ENCODE measurements at regions not wholly inside any gene's neighbourhood (a gene's known extent, or its start where the extent isn't known, plus 50 kb on each side); places are given as distances from the start of the nearest gene placed in this dataset.
"Not testable (repeated sequence)": the region's sequence is repeated elsewhere in the genome, so short reads cannot be mapped to it uniquely, and the experiment has no call there.

DNA sequence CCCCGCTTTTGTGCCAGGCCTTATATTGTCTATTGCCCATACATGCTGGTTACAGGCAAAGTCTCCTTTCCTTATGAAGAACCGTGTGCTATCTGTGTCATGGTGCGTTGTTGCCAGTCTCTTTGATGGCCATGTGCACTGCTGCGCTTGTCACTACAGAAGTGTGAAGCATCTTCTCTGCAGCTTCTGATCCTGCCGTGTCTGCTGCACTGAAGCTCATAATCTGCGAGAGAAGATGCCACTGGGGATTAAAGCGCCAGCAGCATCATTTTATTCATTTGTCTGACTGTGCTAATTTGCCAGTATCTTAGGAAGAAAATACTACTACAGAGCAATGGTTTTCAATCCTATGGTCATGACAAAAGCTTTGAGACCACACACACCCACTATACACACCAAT is 330.1 kb downstream of the FAT3 start:
- intact Hi-C loops (cut with DNase I, micrococcal nuclease), result no loop called here
- DNase-seq, result no peak
- no peak for ATAC-seq

DNA sequence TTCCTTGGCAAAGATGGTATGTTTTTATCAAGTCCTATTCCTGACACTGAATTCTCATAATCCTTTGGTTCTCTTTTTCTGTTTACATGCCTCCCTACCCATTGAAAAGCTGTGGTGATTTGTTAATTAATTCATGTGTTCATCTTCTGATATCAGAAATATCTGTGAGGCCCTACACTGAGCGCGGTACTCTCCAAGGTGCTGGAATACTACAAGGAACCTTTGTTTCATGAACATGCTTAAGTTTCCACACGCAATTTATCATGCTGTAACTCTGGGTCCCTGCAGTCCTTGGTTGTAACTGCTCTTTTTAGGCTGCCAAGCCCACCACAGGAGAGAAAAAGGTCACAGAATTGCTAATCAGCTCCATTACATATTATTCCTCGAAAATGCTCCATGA is 331.8 kb downstream of the FAT3 start:
- intact Hi-C loops (cut with DNase I, micrococcal nuclease), result no loop called here
- ATAC-seq, result no peak
- DNase-seq, result no peak

DNA sequence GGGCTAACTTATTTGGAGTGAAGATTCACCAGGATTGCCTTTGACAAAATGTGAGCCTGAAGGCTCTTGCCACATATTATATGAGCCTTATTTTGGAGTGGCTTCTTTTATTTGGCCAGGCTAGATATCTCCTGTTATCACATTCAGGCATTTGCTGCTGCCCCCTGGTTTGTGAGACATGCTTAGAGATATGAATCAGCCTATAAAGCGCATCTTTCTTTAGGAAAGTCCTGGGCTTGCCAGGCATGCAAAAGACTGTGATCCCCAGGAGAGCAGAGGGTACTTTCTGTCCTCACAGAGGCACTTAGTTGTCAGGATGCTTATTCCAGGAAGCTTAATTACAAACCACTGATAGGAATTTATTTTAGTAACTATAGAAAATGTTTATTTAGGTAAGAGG is 333.3 kb downstream of the FAT3 start:
- ATAC-seq (no peak), DNase-seq (no peak)
- intact Hi-C loops (cut with DNase I, micrococcal nuclease), result no loop called here

DNA sequence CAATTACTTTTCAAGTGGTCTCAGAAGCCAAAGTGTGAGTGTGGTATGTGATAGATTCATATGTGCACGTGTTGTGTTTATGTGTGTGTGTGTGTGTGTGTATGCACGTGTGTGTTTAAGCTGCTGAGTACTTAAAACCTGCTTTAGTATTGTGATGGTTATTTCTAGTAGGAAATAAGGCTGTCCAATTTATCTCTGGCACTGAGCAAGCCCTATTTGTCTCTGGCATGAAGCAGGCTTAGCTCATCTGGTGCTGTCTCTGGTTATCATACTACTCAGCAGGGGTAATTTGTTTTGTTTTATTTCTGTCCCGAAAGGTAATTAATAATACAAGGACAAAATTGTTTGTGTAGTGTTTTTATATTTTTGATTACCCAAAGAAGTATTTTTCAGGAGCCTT is 333.7 kb downstream of the FAT3 start:
- DNase-seq (no peak), ATAC-seq (no peak)
- intact Hi-C loops (cut with DNase I, micrococcal nuclease), result no loop called here

DNA sequence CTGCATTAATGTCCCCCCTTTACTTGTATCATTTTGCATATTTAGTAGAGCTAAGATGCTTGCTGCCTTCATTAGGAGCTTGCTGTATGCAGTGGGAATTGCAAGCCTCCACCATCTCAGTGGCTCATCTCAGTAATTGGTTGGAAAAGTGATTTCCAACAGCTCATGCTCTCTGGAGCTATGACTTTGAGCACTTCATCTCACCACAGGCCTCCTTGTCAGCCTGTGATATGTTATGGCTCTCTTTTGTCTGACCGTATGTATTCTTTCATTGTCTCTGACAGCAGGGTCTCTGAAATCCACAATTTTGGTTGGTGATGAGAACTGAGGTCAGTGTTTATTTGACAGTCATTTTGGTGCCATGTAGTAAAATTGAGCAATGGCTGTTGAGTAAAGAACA is 345.1 kb downstream of the FAT3 start:
- intact Hi-C loops (cut with DNase I, micrococcal nuclease), result no loop called here
- DNase-seq (no peak), ATAC-seq (no peak)

DNA sequence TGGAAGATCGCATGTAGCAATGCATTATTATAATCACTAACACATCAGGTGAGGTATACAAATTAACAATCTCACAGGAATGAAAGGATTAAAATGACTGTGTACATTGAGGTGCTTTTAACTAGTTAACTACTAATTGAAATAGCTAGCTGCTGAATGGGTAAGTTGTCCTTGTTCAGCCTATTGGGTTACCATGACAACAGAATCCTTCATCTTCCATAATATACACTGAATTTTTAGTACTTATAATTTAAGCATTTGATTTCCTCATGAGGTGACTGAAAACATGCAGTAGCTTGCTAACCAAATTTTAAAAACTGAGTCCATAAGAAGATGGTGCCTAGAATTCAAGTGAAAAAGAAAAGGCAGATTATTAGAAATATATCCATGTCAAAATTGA is 347.9 kb downstream of the FAT3 start:
- no peak for ATAC-seq
- intact Hi-C loops (cut with DNase I, micrococcal nuclease), result no loop called here
- DNase-seq, result no peak

DNA sequence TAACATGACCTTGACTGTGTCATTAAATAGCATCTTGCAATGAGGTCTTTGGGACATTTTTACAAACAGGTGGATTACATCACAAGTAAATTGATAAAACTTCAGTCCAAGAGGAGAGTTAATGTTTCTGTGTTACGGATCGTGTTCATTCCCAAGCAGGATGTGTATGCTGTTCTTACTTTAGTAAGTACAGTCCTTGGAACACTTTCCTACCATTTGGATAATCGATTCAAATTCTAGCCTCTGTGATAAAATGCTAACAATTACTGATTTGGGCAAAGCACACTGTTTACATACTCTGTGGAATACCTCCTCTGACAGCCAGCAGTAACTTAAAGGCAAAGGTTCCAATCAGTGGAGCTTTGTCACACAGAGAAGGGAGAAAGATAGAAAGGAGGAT is 351.7 kb downstream of the FAT3 start:
- no peak for ATAC-seq
- DNase-seq, result no peak
- intact Hi-C loops (cut with DNase I, micrococcal nuclease), result no loop called here

DNA sequence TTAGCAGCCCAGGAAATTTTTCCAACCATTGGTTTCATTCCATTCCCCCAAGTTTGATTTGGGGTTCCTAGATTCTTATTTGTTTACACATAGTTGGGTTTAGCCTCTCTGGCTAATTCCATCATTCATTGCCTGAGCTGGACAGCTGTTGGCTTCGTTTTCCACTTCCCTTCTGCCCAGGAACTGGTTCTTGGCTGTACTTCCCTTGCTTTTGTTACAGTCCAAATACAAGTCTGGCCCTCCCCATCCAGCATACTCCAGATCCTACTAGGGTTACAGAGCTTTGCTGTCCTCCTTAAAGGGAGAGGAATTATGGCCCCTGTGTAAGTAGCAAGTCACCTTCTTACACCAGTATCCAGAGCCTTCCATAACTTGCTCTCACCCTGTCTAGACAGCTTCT is 356.3 kb downstream of the FAT3 start:
- intact Hi-C loops (cut with DNase I, micrococcal nuclease), result no loop called here
- ATAC-seq, result no peak
- no peak for DNase-seq

DNA sequence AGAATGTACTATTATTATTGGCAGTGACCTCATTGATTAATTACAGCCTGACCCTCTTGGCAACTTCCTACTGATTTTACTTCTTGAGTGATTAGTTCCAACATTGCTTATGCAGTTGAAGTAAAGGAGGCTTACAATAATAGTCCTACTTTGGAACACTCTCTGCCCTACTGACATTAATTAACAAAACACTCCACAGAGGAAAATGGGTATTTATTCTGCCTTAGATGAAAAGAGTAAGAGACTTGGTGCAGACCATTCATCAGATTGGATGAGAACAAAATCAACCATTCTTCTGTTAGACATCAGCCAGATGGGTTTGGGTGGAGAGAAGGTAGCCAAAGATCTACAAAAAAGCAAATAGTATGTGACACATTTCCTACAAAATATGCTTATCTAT is 363.8 kb downstream of the FAT3 start:
- ATAC-seq (no peak), DNase-seq (no peak)
- intact Hi-C loops (cut with DNase I, micrococcal nuclease), result no loop called here

DNA sequence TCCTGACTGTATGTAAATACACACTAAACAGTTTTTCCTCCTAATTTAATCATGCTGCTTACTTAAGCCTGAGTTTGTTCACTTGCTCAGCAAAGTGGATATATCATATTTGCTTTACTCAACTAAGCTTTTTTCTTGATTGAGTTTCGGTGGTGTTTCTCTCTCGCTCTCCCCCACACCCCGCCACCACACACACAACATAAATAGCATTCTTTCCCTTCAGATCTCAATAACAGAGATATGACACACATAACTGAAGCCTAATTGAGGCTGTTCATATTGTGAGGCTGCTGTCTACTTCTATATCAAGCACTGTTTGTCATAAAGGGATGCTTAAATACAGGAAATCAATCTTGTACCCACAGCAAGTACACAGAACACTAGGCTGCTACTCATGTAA is 364.9 kb downstream of the FAT3 start:
- no peak for DNase-seq
- intact Hi-C loops (cut with DNase I, micrococcal nuclease), result no loop called here
- no peak for ATAC-seq

DNA sequence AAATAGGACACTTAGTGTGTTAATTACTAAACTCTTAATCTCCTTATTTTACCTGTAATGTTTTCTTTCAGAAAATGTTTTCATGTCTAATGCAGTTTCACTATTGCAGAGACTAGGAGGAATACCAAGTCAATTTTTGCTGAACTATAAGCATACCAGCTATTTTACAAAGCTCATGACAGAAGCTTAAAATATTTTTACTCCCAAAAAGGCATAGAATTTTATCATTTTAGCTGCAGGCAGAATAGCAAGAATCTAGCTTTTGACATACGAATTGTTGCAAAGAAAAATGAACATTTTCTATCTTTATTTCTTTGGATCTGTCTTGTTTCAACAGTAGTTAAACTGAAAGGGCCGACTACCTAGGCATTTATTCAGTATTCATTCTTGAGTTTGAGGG is 366.9 kb downstream of the FAT3 start:
- intact Hi-C loops (cut with DNase I, micrococcal nuclease), result no loop called here
- DNase-seq (no peak), ATAC-seq (no peak)

DNA sequence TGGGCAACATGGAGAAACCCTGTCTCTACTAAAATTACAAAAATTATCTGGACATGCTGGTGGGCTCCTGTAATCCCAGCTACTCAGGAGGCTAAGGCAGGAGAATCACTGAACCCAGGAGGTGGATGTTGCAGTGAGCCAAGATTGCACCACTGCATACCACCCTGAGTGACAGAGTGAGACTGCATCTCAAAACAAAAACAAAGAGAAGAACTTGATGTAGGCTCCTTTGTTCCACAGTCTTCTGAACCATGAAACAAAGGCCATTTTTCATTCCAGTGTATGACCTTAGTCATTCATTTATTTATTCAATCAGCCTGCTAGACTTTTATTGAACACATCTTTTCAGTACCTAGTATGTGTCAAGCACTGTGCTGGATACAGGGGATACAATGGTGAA is 369.6 kb downstream of the FAT3 start:
- DNase-seq (no peak), ATAC-seq (no peak)
- intact Hi-C loops (cut with DNase I, micrococcal nuclease), result no loop called here

DNA sequence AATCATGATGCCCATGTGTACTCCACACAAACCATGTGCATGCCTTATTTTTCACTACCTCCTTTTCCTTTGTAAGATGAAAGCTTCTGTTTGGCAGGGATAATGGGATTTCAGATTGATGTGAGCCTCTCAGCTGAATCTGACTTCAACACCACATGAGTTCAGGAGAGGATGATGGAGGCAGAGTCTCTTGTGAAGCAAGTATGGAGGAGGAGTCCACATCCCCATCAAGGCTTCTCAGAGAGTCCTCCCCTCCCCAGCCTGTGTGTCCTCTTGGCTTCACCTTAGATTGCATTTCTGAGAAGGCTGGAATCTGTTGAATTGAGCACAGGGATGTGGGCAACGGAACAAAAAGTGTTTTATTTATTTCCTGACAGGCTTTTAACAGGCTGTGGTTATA is 370.4 kb downstream of the FAT3 start:
- DNase-seq, result no peak
- intact Hi-C loops (cut with DNase I, micrococcal nuclease), result no loop called here
- ATAC-seq, result no peak

DNA sequence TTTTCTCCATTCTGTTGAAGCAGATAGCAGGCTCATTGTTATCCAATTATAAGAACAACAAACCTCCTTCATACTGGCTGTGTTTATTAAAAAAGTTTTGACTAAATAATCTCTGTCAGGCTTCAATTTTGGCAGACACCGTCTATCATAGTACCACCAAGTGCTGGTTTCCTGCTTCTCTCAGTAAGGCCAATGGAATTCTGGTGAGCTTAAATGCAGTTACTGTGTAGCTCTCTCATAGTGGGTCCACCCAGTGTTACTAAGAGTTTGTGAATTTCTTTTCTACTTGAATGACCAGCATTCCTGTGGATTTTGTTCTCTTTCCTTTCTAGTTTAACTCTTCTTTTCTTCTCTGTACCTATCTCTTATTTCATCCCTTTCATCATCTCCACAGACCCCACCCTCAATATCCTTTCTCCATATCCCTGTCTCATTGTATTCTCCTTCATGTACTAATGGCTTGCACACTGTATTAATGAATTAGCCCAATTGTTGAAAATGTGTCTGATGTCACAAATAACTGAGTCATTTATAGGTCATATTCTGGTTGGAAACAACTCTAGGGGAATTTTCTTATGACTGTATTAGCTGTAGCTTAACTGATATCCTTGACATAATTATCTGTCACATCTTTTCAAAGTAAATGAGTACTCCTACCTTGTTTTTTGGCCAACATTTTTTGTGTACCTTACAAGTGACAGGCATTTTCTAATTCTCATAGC is 372.1 kb downstream of the FAT3 start:
- ATAC-seq (no peak), DNase-seq (no peak)
- intact Hi-C loops (cut with DNase I, micrococcal nuclease), result no loop called here

DNA sequence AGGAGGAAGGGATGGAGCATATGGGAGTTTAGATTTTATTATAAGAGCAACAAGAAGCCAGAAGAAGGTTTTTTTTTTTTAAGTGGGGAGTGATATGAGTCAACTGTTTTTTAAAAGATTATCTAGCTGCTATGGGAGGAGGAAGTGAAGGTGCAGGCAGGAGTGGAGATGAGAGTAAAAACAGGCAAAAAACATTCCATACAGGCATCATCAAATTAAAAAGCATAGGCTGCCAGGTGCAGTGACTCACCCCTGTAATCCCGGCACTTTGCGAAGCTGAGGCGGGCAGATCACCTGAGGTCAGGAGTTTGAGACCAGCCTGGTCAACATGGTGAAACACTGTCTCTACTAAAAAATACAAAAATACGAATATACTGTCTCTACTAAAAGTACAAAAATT is 368.4 kb upstream of the MTNR1B start:
- intact Hi-C loops (cut with DNase I, micrococcal nuclease), result no loop called here
- ATAC-seq (no peak), DNase-seq (no peak)

DNA sequence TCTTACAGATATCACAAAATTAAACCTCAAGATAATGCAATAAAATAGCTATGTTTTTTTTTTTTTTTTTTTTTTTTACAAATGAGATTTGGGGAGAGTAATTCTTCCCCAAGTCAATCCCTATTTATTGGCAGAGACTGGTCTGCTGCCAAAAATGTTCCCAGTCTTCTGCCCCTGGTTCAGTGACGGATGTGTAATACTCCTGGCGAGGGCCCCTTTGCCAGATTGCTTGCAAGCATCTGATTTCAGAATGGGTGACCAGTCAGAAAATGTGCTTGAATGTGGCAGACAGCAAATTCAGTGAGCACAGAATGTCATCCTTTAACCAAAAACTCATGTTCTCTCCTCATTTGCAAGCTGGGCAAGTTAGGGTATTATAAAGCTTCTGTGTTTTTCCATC is 363.8 kb upstream of the MTNR1B start:
- intact Hi-C loops (cut with DNase I, micrococcal nuclease), result no loop called here
- DNase-seq (no peak), ATAC-seq (no peak)

DNA sequence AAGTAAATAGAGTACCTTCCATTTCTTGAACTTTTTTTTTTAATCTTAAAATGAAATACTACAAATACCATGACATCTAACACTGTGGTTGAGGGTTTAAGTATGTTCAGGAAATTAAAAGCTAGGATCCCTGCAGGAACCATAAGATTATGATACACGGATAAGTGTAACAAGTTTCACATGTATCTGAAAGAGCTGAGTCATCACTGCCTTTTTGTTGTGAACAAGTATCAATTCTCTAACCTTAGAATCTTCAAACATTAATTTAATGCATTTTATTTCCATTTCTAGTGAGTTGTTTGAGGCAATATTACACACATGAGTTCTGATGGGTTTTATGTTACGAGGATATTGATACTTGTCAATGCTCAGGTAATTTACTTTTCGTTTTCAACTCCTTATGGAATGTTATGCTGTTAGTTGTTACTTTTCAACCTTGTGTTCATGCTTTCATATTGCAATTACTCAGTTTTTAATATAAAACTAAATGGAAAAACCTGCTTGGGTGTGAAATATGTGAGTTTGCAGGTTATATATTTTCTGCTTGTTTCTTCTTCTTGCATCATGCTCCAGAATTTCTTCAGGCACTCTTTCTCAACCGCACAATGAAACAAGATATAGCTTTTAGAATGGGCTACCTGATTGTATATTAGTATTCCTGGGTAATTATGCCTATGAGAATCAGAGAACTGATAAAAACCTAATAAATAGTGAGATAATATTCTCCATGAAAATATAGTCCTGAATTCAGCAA is 361.3 kb upstream of the MTNR1B start:
- ATAC-seq, result no peak
- no peak for DNase-seq
- intact Hi-C loops (cut with DNase I, micrococcal nuclease), result no loop called here

DNA sequence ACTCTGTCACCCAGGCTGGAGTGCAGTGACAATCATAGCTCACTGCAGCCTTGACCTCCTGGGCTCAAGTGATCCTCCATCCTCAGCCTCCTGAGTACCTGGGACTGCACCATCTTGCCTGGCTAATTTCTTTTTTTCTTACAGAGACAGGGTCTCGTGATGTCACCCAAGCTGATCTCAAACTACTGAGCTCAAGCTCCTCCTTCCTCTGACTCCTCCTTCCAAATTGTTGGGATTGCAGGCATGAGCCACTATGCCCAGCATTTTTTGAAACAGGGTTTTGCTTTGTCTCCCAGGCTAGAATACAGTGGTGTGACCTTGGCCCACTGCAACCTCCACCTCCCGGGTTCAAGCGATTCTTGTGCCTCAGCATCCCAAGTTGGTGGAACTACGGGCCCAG is 358.3 kb upstream of the MTNR1B start:
- DNase-seq, result no peak
- no peak for ATAC-seq
- intact Hi-C loops (cut with DNase I, micrococcal nuclease), result no loop called here

DNA sequence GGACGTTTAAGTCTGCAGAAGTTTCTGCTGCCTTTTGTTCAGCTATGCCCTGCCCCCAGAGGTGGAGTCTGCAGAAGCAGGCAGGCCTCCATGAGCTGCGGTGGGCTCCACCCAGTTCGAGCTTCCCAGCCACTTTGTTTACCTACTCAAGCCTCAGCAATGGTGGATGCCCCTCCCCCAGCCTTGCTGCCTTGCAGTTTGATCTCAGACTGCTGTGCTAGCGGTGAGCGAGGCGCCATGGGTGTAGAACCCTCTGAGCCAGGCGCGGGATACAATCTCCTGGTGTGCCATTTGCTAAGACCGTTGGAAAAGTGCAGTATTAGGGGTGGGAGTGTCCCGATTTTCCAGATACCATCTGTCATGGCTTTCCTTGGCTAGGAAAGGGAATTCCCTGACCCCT is 351.4 kb upstream of the MTNR1B start:
- intact Hi-C loops (cut with DNase I, micrococcal nuclease); ATAC-seq; DNase-seq: not testable (repeated sequence)

DNA sequence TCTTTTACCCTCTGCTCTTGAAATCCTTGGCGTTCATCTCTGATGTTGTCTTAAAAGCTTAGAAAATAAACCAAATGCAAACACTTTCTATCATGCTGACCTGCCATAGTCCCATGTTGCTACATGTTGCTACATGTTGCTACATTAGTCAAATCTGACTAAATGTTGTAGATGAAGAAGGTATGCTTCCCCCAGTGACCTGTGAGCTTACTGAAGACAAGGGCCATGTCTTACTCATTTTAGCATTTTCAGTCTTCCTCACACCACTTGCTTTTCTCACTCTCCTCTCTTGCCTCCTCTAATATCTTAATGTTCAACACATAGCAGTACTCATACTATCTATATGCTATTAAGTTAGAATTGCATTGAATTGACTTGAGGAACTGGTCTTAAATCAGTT is 346.4 kb upstream of the MTNR1B start:
- ATAC-seq (no peak), DNase-seq (no peak)
- intact Hi-C loops (cut with DNase I, micrococcal nuclease), result no loop called here

DNA sequence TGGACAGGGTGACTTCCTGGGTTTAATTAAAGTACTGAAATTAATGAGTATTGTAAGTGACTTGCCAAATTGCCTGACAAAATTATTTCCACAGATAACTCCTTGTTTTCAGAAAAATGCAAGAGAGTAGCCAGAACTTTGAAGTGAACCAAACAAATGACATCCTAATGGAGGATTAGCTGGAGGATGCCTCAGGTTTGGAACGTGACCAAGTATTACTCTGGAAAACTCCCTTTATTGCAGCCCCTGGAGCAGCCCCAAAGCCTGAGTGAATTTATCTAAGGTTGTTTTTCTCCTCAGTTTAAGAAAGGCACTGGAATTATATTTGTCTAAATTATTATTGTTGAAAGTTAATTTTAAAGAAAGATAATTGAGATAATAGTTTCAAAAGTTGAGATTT is 343.6 kb upstream of the MTNR1B start:
- no peak for ATAC-seq
- DNase-seq, result no peak
- intact Hi-C loops (cut with DNase I, micrococcal nuclease), result no loop called here

Measured in left colon (tissue), 2 donors.